HCT116 (cell line): ENCODE measurements at regions not wholly inside any gene's neighbourhood (a gene's known extent, or its start where the extent isn't known, plus 50 kb on each side); places are given as distances from the start of the nearest gene placed in this dataset.

Experiments used
- ATAC-seq: fragments of 200-7000 bp; cut with Tn5 transposase; 2 replicates; pipeline ENCODE4 v1.9.1; 2020; ENCODE audit warnings: mild to moderate bottlenecking, moderate library complexity
- BruUV-seq: library from RNA; stranded (reverse); fragments of 400-500 nt; replicated peaks from 2 replicates; lab custom pipeline; 2021; lab: Mats Ljungman, UMichigan
- CTCF ChIA-PET: fragments of 300-600 bp; sonication (Branson Sonifier 250); formaldehyde crosslinking; loops from one replicate; lab custom pipeline; 2021; ENCODE audit warnings: antibody characterized with exemption; lab: Charles Lee
- POLR2A ChIA-PET: fragments of 300-600, 350-600 bp; sonication (Branson Sonifier 250); formaldehyde crosslinking; loops from one replicate; lab custom pipeline; 2021; ENCODE audit warnings: antibody characterized with exemption; lab: Charles Lee
- RAD21 ChIA-PET, 2 experiments: fragments of 300-600 bp; sonication (Branson Sonifier 250); formaldehyde crosslinking; loops; one replicate each; lab custom pipeline; 2023; ENCODE audit warnings: low total read pairs in 2 of 2; ENCODE audit not compliant: uncharacterized antibody in 2 of 2, unreplicated experiment in 2 of 2, low non-redundant PET in 1 of 2; lab: Charles Lee
- DNase-seq: peaks from one replicate; pipeline ENCODE4 v3.0.0-alpha.2; 2010; ENCODE audit warnings: low read depth, low spot score
- H2AFZ ChIP-seq: fragments of 200-600 bp; shearing (Covaris generic), sonication (generic); 2 replicates; pipeline ENCODE4 v1.6.1; 2017; ENCODE audit warnings: low read depth, mixed run types, mixed read lengths, antibody characterized with exemption, low read length; ENCODE audit not compliant: poor library complexity, severe bottlenecking
- H3K27ac ChIP-seq: 2 replicates; pipeline ENCODE4 v1.5.1; 2012; ENCODE audit warnings: low read depth, low read length
- H3K27me3 ChIP-seq: fragments of 200-600 bp; sonication (generic); 2 replicates; pipeline ENCODE4 v1.6.1; 2016; ENCODE audit warnings: mixed run types, low read length, mixed read lengths; ENCODE audit not compliant: insufficient read depth
- H3K36me3 ChIP-seq, 2 experiments: fragments of 200-500 bp in 1 of 2; fragments of 200-600 bp in 1 of 2; sonication (Bioruptor generic) in 1 of 2; sonication (generic) in 1 of 2; 2 replicates each; pipeline versions ENCODE4 v1.5.1 to v1.6.1; 2014 to 2016; ENCODE audit warnings: low read length in 2 of 2, inconsistent platforms in 1 of 2, mixed read lengths in 1 of 2, mixed run types in 1 of 2; ENCODE audit not compliant: insufficient read depth in 2 of 2, control insufficient read depth in 1 of 2
- H3K4me1 ChIP-seq, 2 experiments: fragments of 200-600 bp in 1 of 2; sonication (generic) in 1 of 2; 2 replicates each; pipeline versions ENCODE4 v1.5.1 to v1.6.1; 2012 to 2017; ENCODE audit warnings: low read length in 2 of 2, inconsistent platforms in 1 of 2, mild to moderate bottlenecking in 1 of 2, mixed read lengths in 1 of 2, mixed run types in 1 of 2, moderate library complexity in 1 of 2; ENCODE audit not compliant: insufficient read depth in 2 of 2, control insufficient read depth in 1 of 2
- H3K4me2 ChIP-seq: fragments of 200-600 bp; sonication (generic); 2 replicates; pipeline ENCODE4 v1.6.1; 2017; ENCODE audit warnings: mixed run types, low read length, mixed read lengths
- H3K4me3 ChIP-seq, 2 experiments: fragments of 200-600 bp in 1 of 2; sonication (generic) in 1 of 2; replicated peaks in 1 of 2; 2 replicates each; pipeline ENCODE4 v1.5.1; 2011 to 2016; ENCODE audit warnings: low read length in 2 of 2, control low read depth in 1 of 2, low read depth in 1 of 2, mild to moderate bottlenecking in 1 of 2, mixed read lengths in 1 of 2, mixed run types in 1 of 2
- H3K79me2 ChIP-seq: fragments of 200-600 bp; sonication (generic); 2 replicates; pipeline ENCODE4 v1.6.1; 2017; ENCODE audit warnings: mild to moderate bottlenecking, mixed run types, low read length, moderate library complexity, mixed read lengths; ENCODE audit not compliant: insufficient read depth
- H3K9ac ChIP-seq: fragments of 200-600 bp; sonication (generic); 2 replicates; pipeline ENCODE4 v1.6.1; 2016; ENCODE audit warnings: low read length, mixed read lengths
- H3K9me2 ChIP-seq: fragments of 200-600 bp; sonication (generic), shearing (Covaris generic); 2 replicates; pipeline ENCODE4 v1.6.1; 2017; ENCODE audit warnings: mixed run types, mild to moderate bottlenecking, moderate library complexity; ENCODE audit not compliant: insufficient read depth
- H3K9me3 ChIP-seq, 2 experiments: fragments of 200-500 bp in 1 of 2; fragments of 200-600 bp in 1 of 2; sonication (Bioruptor generic) in 1 of 2; sonication (generic) in 1 of 2; 2 replicates each; pipeline ENCODE4 v1.6.1; 2014 to 2017; ENCODE audit warnings: low read length in 2 of 2, mixed read lengths in 2 of 2, inconsistent platforms in 1 of 2, low read depth in 1 of 2, mild to moderate bottlenecking in 1 of 2, mixed run types in 1 of 2, moderate library complexity in 1 of 2; ENCODE audit not compliant: control insufficient read depth in 1 of 2, insufficient read depth in 1 of 2
- H4K20me1 ChIP-seq: fragments of 200-600 bp; sonication (generic), shearing (Covaris generic); 2 replicates; pipeline ENCODE4 v1.6.1; 2017; ENCODE audit warnings: mixed run types, mild to moderate bottlenecking, moderate library complexity; ENCODE audit not compliant: insufficient read depth
- ATF3 ChIP-seq: IDR thresholded peaks from 2 replicates; pipeline ENCODE4 v1.6.1; 2012
- CBX3 ChIP-seq: IDR thresholded peaks from 2 replicates; pipeline ENCODE4 v1.6.1; 2012; ENCODE audit warnings: low read depth
- ELF1 ChIP-seq: IDR thresholded peaks from 2 replicates; pipeline ENCODE4 v1.6.1; 2012; ENCODE audit warnings: low read depth, borderline replicate concordance
- EZH2 ChIP-seq: fragments of 200-600 bp; sonication (generic); IDR thresholded peaks from 2 replicates; pipeline ENCODE4 v1.6.1; 2017; ENCODE audit warnings: antibody characterized with exemption, mixed run types
- EZH2phosphoT487 ChIP-seq: fragments of 200-600 bp; IDR thresholded peaks from 2 replicates; pipeline ENCODE4 v1.6.1; 2018; ENCODE audit warnings: antibody characterized with exemption, borderline replicate concordance
- JUND ChIP-seq: IDR thresholded peaks from 2 replicates; pipeline ENCODE4 v1.6.1; 2012
- MAX ChIP-seq: IDR thresholded peaks from 2 replicates; pipeline ENCODE4 v1.6.1; 2012
- POLR2A ChIP-seq: IDR thresholded peaks from 2 replicates; pipeline ENCODE4 v1.7.0; 2011; ENCODE audit warnings: borderline replicate concordance; ENCODE audit not compliant: insufficient read depth, insufficient read length; ENCODE audit errors: extremely low read depth
- POLR2AphosphoS5 ChIP-seq: IDR thresholded peaks from 2 replicates; pipeline ENCODE4 v1.6.1; 2011; ENCODE audit warnings: mild to moderate bottlenecking, low read depth, low read length, moderate library complexity
- SP1 ChIP-seq: IDR thresholded peaks from 2 replicates; pipeline ENCODE4 v1.6.1; 2012; ENCODE audit warnings: low read depth
- SRF ChIP-seq: IDR thresholded peaks from 2 replicates; pipeline ENCODE4 v1.6.1; 2012; ENCODE audit warnings: low read depth
- TCF7L2 ChIP-seq: IDR thresholded peaks from 2 replicates; pipeline ENCODE4 v1.7.0; 2011; ENCODE audit warnings: borderline replicate concordance, inconsistent platforms; ENCODE audit not compliant: insufficient read depth, insufficient read length; ENCODE audit errors: extremely low read depth
- YY1 ChIP-seq: IDR thresholded peaks from 2 replicates; pipeline ENCODE4 v1.6.1; 2011; ENCODE audit warnings: low read length, low read depth, moderate library complexity, mild to moderate bottlenecking; ENCODE audit not compliant: insufficient replicate concordance; ENCODE audit errors: extremely low read depth
- ZBTB33 ChIP-seq: IDR thresholded peaks from 2 replicates; pipeline ENCODE4 v1.6.1; 2011; ENCODE audit warnings: mild to moderate bottlenecking, low read length, moderate library complexity; ENCODE audit not compliant: insufficient replicate concordance; ENCODE audit errors: extremely low read depth
- ZFX ChIP-seq: fragments of 450-650 bp; IDR thresholded peaks from 2 replicates; pipeline ENCODE4 v1.6.1; 2017
- ZNF274 ChIP-seq: fragments of 200-500 bp; sonication (Bioruptor generic); IDR thresholded peaks from 2 replicates; pipeline ENCODE4 v1.6.1; 2014; ENCODE audit warnings: mild to moderate bottlenecking, low read depth, low read length, inconsistent platforms
- intact Hi-C: fragments of 100-400 bp; cut with micrococcal nuclease; formaldehyde crosslinking; loops from 2 replicates; pipeline ENCODE4 v1.10.0; 2022
- TF ChIP-seq, protein P1 (sequence below): IDR thresholded peaks from 2 replicates; pipeline ENCODE4 v1.6.1; 2012; ENCODE audit warnings: low read depth

GRCh38 chr3:5813521-5813920, 626.0 kb downstream of the EDEM1 start:
- DNase-seq = no peak
- no peaks in the 10 kb centered on the region for H3K79me2 ChIP-seq
- H3K9ac ChIP-seq = no peak overlapping the region
- TF ChIP-seq POLR2A (no peak), SP1 (no peak), EZH2 (no peak)
- ChIA-PET RAD21 (no interaction called here), POLR2A (no interaction called here), CTCF (no interaction called here)
- BruUV-seq = no TSS peak
- no peak overlapping the region for H3K4me3 ChIP-seq
- H3K27me3 ChIP-seq = no peaks in the 10 kb centered on the region
- H3K4me2 ChIP-seq = no peak overlapping the region
- ATAC-seq = no peak
- no peaks in the 10 kb centered on the region for H3K36me3 ChIP-seq
- H3K9me2 ChIP-seq = no peaks in the 10 kb centered on the region
- H4K20me1 ChIP-seq = no peaks in the 10 kb centered on the region
- no peak overlapping the region for H2AFZ ChIP-seq
- no peak overlapping the region for H3K27ac ChIP-seq
- no peaks in the 10 kb centered on the region for H3K9me3 ChIP-seq
- no peaks in the 10 kb centered on the region for H3K4me1 ChIP-seq
- intact Hi-C loops = no loop called here

- Histone ChIP-seq H2AFZ (no peak overlapping the region), H3K9ac (no peak overlapping the region), H3K79me2 (no peaks in the 10 kb centered on the region), H3K27ac (no peak overlapping the region), H3K9me2 (no peaks in the 10 kb centered on the region), H3K4me1 (no peaks in the 10 kb centered on the region), H3K9me3 (no peaks in the 10 kb centered on the region), H3K4me3 (no peak overlapping the region), H3K36me3 (no peaks in the 10 kb centered on the region), H3K4me2 (no peak overlapping the region), H3K27me3 (no peaks in the 10 kb centered on the region), H4K20me1 (no peaks in the 10 kb centered on the region)
- ATAC-seq (no peak), DNase-seq (no peak)
- no TSS peak for BruUV-seq
- RAD21 ChIA-PET = no interaction called here
- CTCF ChIA-PET = no interaction called here
- POLR2A ChIA-PET = no interaction called here
- TF ChIP-seq JUND = no peak
- TF ChIP-seq TCF7L2 = no peak
- no peak for TF ChIP-seq EZH2
- TF ChIP-seq ZBTB33 = no peak
- TF ChIP-seq POLR2AphosphoS5 = no peak
- no peak for TF ChIP-seq YY1
- TF ChIP-seq ATF3 = no peak
- no peak for TF ChIP-seq ZNF274
- no peak for TF ChIP-seq CBX3
- no peak for TF ChIP-seq SRF
- no peak for TF ChIP-seq SP1
- no peak for TF ChIP-seq EZH2phosphoT487
- no peak for TF ChIP-seq MAX
- TF ChIP-seq, protein P1, sequence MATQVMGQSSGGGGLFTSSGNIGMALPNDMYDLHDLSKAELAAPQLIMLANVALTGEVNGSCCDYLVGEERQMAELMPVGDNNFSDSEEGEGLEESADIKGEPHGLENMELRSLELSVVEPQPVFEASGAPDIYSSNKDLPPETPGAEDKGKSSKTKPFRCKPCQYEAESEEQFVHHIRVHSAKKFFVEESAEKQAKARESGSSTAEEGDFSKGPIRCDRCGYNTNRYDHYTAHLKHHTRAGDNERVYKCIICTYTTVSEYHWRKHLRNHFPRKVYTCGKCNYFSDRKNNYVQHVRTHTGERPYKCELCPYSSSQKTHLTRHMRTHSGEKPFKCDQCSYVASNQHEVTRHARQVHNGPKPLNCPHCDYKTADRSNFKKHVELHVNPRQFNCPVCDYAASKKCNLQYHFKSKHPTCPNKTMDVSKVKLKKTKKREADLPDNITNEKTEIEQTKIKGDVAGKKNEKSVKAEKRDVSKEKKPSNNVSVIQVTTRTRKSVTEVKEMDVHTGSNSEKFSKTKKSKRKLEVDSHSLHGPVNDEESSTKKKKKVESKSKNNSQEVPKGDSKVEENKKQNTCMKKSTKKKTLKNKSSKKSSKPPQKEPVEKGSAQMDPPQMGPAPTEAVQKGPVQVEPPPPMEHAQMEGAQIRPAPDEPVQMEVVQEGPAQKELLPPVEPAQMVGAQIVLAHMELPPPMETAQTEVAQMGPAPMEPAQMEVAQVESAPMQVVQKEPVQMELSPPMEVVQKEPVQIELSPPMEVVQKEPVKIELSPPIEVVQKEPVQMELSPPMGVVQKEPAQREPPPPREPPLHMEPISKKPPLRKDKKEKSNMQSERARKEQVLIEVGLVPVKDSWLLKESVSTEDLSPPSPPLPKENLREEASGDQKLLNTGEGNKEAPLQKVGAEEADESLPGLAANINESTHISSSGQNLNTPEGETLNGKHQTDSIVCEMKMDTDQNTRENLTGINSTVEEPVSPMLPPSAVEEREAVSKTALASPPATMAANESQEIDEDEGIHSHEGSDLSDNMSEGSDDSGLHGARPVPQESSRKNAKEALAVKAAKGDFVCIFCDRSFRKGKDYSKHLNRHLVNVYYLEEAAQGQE = no peak
- no peak for TF ChIP-seq ZFX
- no peak for TF ChIP-seq ELF1
- intact Hi-C loops = no loop called here
These were observed 635.3 kb downstream of the EDEM1 start for GRCh38 chr3:5822843-5823242.
